ENCODE measurements at regions not wholly inside any gene's neighbourhood (a gene's known extent, or its start where the extent isn't known, plus 50 kb on each side); places are given as distances from the start of the nearest gene placed in this dataset.

DNA sequence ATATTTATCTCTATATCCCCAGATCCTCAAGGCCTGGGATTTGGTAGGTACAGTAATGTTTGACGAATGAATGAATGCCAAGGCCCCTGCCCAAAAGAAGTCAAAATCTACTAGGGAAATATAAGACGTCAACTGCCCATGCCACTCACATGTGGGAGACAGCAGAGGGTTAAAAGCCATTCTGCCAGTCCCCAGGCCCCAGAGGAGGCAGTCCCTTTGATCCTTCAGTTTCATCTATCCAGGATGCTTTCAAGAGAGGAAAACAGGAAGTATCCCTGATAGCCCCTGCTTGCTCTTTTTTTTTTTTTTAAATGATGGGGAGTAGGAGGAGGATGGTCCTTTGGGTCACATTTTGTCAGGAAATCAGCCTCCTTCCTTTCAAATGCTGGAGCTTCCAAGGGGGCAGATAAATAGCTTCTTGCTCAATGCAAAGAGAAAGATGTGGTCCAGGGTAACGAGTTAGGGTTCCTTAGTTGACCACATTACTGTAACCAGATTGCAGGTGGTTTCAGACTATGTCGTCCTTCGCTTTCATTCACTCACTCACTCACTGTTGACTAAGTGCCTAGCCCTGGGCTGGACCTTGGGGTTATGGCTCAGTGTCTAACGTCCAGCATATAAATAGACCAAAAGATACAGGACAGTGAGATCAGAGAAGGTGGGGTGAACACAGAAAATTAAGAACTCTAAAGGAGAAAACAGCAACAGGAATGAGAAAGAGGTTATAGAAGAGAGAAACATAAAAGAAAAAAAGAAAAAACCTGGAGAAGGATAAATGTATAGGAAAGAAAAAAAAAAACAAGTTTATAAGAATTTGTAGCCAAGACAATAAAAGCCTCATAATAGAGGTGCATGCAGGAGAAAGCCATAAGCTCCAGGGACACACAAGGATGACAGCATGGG lies 64.6 kb upstream of the PIM1 start:
- no peak for DNase-seq

DNA sequence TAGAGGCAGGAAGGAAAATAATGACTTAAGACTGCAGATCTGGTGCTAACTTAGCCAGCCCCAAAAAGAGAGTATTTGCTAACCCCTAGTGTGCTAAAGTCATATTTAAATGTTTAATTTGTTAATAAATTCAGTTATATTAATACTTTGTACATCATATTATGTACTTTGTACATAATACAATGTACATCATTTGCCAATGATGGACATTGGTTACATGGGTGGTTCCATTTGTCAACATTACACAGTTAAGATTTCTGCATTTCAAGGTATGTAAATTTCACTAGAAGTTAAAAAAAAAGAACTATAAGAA lies 63.9 kb upstream of the PIM1 start:
- DNase-seq: no peak

- no peak for DNase-seq
Measured at GRCh38 chr6:37106554-37106953, 63.4 kb upstream of the PIM1 start.

DNA sequence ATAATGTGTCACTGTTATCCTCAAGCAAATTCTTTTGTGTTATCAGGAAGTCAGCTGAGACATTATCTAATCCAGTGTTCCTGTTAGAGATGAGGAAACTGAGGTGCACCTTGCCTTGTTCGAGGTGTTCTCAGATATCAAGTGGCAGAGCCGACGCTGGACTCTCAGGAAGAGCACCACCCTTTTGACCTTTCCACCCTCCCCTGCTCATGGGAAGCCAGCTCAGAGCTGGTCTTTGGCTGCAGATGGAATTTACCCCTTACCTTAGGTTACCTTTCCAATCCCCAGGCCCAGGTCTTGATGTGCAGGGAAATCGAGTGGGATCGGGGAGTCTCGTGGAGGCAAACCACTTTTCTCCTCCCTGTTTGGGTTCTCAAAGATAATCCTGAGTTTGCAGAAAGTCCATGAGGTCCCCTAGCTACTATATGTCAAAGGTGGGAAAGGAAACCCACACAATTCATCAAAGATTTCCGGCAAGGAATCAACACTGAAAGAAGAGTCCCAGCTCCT lies 62.9 kb upstream of the PIM1 start:
- no peak for DNase-seq

GRCh38 chr6:37109714-37110499 lies 60.0 kb upstream of the PIM1 start:
- no peak for DNase-seq

- no peak for DNase-seq
Measured at GRCh38 chr6:37110500-37111461, 59.2 kb upstream of the PIM1 start.

GRCh38 chr6:37113976-37114375 lies 56.0 kb upstream of the PIM1 start:
- no peak for DNase-seq

DNA sequence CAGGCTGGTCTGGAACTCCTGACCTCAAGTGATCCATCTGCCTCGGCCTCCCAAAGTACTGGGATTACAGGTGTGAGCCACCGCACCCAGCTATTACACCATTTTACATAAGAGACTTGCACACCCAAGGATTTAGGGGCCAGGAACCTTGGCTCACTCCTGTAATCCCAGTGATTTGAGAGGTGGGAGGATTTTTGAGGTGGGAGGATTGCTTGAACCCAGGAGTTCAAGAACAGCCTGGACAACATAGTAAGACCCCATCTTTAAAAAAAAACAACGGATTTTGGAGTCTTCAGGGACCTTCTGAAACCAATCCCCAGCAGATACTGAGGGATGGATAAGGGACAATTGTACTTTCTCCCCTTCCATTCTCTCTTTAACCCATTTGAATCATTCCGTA lies 55.3 kb upstream of the PIM1 start:
- no peak for DNase-seq

GRCh38 chr6:37115236-37115895 lies 54.6 kb upstream of the PIM1 start:
- DNase-seq: no peak

GRCh38 chr6:37116326-37116725 lies 53.6 kb upstream of the PIM1 start:
- DNase-seq: no peak

DNA sequence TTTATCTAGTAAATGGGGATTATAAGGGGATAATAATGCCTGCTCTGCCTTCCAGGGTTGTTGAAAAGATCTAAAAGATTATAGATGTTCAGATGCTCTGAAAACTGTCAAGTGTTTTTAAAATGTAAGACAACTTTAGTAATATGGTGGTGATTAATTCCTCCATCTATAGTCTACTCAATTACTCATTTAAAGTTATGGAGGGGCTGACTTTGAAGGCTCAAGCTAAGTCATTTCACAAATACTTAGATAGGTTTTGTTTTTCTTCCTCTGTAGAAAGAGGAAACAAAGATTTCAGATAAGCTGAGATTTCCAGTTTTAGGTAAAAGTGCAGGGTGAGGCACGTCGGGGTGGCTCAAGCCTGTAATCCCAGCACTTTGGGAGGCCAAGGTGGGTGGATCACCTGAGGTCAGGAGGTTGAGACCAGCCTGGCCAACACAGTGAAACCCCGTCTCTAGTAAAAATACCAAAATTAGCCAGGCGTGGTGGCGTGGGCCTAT lies 50.5 kb upstream of the PIM1 start:
- DNase-seq: no peak

All from NCI-H446 treated with DMSO at 0.1 percent for 48 hours (cell line).